ENCODE measurements at regions not wholly inside any gene's neighbourhood (a gene's known extent, or its start where the extent isn't known, plus 50 kb on each side); places are given as distances from the start of the nearest gene placed in this dataset.

DNA sequence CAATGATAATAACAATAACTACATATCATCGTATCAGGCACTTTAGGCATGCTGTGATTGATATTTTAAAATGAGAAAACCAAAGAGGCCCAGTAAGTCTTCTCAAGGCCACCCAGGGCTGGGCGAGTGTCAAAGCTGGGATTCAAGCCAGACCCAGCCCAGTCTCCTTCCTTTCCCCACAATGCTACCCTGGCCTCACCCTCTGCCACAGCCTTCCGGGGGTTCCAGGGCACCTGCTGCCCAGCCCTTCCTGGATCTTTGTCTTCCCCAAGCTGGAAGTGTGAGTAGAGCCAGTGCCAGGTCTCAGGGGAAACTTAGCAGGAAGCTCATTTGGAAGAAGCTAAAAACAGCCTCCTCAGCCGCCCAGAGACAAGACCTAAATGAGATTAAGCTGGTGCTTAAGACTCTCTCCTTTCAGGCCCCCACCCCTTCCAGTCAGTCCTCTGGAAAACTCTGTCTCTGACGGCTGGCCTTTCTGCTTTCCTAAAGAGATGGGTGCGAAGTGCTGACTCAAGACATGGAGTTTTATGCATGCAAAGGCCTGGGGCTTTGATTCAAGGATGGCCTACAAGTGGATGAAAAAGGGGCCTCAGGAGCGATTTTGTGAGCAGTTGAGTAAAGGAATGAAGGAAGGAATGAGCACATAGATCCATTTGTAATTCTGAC lies 184.2 kb downstream of the KCNA5 start:
- DNase-seq (ENCODE audit: low read depth in 2 of 2): no peak

DNA sequence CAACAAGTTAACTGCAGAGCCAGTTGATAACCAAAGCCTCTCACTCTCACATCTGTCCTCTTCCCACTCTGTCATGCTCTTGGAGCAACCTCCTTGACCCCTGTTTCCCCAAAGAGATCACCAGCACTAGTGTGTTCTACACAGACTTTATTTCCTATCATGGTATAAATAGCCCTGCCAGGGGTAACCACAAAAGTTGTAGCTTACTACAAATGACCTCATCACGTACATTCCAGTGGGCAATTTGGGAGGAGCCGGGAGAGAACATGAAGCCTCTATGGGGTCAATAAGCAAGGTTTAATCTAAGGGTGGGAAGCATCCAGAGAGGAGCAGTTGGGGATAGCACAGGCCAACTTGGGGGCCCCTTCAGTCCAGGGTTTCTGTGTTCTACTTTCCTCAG lies 186.5 kb downstream of the KCNA5 start:
- no peak for DNase-seq (ENCODE audit: low read depth in 2 of 2)

GRCh38 chr12:5230861-5231260 lies 187.2 kb downstream of the KCNA5 start:
- no peak for DNase-seq (ENCODE audit: low read depth in 2 of 2)

DNA sequence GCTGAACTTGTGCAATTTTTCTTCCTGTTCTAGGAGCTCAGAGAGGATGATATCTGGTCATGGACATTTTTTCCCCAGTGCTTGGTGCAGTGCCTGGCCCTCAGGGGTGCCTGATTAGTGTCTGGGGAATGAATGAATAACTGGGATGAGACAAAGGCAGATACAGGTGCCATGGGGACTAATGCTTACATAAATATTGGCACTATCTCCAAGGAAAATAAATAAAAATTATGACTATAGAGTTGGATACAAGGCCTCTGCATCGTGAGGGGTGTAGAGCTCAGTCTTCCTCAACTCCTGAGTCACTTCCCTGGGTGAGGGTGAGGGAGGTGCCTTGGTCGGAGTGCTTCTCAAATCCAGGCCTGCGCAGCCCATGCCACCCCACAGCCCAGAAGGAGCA lies 188.6 kb downstream of the KCNA5 start:
- no peak for DNase-seq (ENCODE audit: low read depth in 2 of 2)

- no peak for DNase-seq (ENCODE audit: low read depth in 2 of 2)
These were observed 189.3 kb downstream of the KCNA5 start for GRCh38 chr12:5232826-5233500.

DNA sequence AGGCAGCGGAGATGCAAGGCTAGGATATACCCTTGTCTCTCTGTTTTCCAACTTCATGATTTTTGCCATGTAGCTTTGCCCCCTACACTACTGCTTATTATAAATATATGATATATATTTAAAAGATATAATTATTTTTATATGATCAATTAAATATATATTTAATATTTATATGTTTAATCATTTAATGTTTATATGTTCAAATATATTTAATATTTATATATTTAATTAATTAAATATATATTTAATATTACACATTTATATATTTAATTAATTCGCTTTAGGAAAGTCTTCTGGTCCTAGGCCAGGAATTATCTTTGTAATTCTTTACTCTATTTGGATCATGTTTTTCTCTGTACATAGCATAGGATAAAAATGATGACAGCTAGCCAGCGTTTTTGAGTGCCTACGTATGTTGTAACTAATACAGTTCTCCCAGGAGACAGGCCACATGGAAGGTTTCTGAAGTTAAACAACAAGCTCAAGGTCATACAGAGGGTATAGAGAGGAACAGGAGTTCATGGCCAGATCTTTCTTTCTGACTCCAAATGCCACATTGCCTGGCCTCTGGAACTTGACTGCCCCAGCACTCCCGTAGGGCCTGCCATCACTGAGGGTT lies 192.5 kb downstream of the KCNA5 start:
- no peak for DNase-seq (ENCODE audit: low read depth in 2 of 2)

DNA sequence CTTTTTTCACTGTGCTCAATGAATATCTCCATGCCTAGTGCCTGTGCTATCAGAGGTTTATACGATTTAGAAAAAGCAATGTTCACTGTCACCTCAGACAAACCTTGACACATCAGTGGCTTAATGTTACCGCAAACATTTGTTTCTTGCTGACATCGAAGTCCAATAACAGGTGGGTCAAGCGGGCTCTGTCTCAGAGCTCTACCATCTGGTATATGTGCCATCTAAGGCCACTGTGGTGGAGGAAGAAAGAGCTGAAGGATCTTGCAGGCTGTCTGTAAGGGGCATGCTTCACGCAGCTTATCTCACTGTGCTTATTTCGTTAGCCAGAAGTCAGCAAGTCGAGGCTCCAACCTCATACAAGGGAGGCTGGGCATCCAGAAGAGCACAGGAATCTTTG lies 189.5 kb upstream of the NTF3 start:
- no peak for DNase-seq (ENCODE audit: low read depth in 2 of 2)

GRCh38 chr12:5243014-5243413 lies 188.9 kb upstream of the NTF3 start:
- no peak for DNase-seq (ENCODE audit: low read depth in 2 of 2)

DNA sequence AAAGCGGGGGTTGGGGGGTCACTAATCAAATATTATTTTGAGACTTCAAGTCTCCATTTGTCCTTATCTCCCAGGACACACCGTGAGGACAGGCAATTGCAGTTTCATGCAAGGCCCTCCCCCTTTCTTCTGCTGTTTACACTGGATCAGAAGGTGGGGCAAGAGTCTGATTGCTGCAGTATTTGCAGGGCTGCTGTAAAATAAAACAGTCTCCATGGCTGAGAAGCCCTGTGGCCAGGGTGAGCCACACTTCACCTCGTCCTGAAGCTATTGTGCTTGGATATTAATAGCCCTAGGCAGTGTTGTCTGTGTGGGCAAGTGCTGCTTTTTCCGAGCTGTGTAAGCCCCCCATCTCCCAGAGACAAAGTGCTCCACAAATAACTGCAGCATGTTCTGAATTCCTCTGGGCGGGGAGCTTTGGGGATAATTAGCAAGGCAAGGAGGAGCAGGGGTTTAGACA lies 187.4 kb upstream of the NTF3 start:
- DNase-seq (ENCODE audit: low read depth in 2 of 2): no peak

DNA sequence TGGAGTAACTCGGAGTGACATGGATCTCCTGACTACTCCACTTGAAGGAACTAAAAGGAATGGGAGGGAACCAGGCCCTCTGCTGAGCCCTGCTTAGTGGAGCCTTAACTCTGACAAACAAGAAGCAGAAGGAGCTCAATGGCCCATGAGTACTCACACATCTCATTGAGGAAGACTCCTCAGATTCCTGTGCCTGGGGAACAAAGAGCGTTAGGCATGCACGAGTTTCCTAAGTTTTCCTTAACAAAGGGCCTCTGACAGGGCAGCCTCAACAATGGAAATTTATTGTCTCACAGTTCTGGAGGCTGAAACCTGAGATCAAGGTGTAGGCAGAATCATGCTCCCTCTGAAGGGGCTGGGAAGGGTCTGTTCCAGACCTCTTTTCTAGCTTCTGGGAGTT lies 185.7 kb upstream of the NTF3 start:
- no peak for DNase-seq (ENCODE audit: low read depth in 2 of 2)

DNA sequence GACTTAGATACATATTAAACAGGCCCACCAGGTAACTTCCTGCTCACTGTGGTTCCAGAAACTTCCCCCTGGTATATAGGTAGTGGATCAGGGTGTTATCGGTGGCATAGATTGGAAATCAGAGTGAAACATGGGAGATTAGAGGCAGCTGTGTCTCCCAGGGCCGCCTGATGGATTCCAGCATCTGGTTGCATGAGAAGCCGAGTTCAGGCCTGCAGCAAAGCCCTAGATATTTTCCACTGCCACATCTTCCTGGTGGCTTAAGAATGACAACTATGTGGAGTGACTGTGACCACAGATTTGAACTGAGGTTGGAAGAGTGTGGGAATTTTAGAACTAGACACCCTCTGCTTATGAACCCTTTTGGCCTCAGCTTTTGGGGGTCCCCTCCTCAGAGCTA lies 184.8 kb upstream of the NTF3 start:
- DNase-seq (ENCODE audit: low read depth in 2 of 2): no peak

GRCh38 chr12:5248230-5248629 lies 183.7 kb upstream of the NTF3 start:
- no peak for DNase-seq (ENCODE audit: low read depth in 2 of 2)

GRCh38 chr12:5248999-5249526 lies 182.8 kb upstream of the NTF3 start:
- no peak for DNase-seq (ENCODE audit: low read depth in 2 of 2)

DNA sequence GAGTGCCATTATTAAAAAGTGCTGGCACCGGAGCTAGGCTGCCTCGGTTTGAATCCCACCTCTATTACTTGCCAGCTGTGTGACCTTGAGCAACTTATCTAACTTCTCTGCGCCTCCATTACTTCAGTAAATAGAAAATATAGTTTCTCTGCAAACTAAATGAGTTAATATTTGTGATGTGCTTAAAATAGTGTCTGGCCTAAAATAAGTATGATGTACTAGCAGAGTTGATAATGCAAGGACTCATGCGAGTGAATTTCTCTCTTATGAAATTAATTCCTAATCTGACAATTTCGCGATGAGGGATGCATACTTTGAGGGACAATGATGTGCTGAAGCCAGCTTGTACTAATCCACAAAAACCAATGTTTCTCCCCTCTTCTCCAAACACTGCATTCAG lies 180.8 kb upstream of the NTF3 start:
- no peak for DNase-seq (ENCODE audit: low read depth in 2 of 2)

DNA sequence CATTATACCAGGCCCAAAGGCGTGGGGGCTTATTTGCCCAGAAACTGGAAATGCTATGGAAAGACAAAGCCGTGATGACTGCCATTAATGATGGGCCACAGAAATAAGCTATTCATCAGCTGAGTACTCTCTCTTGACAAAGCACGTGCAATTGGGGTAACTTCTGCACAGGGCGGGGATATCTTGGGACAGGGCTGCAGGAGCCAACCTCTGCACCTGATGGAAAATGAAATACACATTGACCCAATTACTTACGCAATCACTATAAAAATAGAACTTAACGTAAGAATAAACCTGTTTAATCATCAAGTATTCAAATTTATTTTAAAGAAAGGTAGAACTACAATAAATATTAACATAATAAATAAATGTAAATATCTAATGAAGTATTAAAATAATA lies 180.1 kb upstream of the NTF3 start:
- no peak for DNase-seq (ENCODE audit: low read depth in 2 of 2)

DNA sequence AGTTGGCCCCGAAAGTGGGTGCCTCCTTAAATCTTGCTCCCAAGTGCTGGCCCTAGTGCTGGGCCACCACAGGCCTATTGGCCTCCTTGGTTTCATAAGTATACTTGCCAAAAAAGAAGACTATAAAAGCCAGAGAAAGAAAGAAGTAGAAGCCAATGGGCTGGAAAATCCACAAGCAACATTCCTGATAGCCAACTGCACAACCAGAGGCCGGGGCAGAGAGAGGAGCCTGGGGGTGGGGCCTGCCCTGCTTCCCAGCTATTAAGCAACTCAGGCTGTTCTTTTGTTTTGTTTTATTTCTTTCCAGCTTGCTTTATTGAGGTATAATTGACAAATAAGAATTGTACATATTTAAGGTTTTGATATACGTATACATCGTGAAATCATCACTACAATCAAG lies 177.2 kb upstream of the NTF3 start:
- DNase-seq (ENCODE audit: low read depth in 2 of 2): no peak

GRCh38 chr12:5257763-5258495 lies 174.0 kb upstream of the NTF3 start:
- no peak for DNase-seq (ENCODE audit: low read depth in 2 of 2)

DNA sequence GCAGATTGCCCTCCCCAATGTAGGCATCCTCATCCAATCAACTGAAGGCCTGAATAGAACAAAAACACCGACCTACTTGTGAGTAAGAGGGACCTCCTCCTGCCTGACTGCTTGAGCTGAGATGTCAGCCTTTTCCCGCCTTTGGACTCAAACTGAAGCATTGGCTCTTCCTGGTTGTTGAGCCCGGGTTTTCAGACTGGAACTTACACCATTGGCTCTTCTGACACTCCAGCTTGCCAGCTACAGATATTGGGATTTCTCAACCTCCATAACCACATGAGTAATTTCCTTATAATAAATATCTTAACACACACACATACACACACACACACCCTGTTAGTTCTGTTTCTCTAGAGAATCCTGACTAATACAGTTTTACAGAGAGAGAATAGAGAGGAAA lies 173.4 kb upstream of the NTF3 start:
- no peak for DNase-seq (ENCODE audit: low read depth in 2 of 2)

DNA sequence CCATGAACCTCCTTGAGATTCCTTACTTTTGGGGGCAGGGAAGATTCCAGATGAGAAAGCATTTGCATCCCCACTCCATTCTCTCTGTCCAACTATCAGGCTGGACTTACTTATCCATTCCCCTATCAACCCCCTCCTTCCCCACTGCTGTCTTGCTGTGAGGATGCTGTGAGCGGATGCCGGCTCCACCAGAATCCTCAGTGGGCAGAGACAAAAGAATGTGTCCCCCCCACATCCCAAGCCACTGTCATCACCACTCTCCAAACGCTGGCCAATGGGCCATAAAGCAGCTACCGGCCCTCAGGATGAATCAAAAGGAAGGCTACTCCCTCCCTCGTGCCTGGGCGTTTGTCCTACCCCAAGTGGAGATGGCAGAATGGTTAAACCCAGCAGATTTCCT lies 173.0 kb upstream of the NTF3 start:
- DNase-seq (ENCODE audit: low read depth in 2 of 2): no peak

- no peak for DNase-seq (ENCODE audit: low read depth in 2 of 2)
These were observed 172.4 kb upstream of the NTF3 start for GRCh38 chr12:5259523-5259922.

- DNase-seq (ENCODE audit: low read depth in 2 of 2): no peak
These were observed 171.8 kb upstream of the NTF3 start for GRCh38 chr12:5260086-5260485.

DNA sequence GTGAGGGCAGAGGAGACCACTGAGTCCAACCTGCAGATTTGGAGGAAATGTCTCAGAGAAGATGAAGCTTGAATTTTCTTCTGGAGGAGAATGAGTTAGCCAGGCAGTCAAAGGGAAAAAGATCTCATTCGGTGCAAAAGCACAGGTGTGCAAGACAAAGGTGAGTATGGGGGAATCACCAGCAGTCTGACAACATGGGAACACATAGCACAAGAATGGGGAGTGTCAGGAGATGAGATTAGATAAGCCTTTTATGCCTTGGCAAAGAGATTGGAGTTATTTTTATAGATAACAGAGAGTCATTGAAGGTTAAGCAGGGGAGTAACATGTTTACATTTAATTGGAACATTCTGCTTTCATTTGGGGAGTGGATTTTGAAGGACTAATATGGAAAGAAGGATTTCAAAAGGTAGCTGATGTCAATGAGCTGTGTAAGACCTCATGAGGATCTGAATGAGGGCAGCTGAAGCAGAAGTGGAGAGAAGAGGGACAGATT lies 171.3 kb upstream of the NTF3 start:
- DNase-seq (ENCODE audit: low read depth in 2 of 2): no peak

Measured in dermis microvascular lymphatic vessel endothelial cell (primary cell).